ENCODE measurements at regions not wholly inside any gene's neighbourhood (a gene's known extent, or its start where the extent isn't known, plus 50 kb on each side); places are given as distances from the start of the nearest gene placed in this dataset.

- TF ChIP-seq TCF12 (IDR thresholded peaks at IDR 0.05; ENCODE audit: low read depth) (no peak), RAD21 (IDR thresholded peaks at IDR 0.05; ENCODE audit: low read depth) (no peak), CEBPB (IDR thresholded peaks at IDR 0.05) (no peak), USF1 (IDR thresholded peaks at IDR 0.05) (no peak), TEAD4 (IDR thresholded peaks at IDR 0.05) (no peak), MAX (IDR thresholded peaks at IDR 0.05) (no peak), TAF1 (IDR thresholded peaks at IDR 0.05; ENCODE audit: low read depth) (no peak), REST (IDR thresholded peaks at IDR 0.05; ENCODE audit: low read depth) (no peak), CREB1 (IDR thresholded peaks at IDR 0.05; ENCODE audit: low read depth) (no peak), YY1 (IDR thresholded peaks at IDR 0.05; ENCODE audit: low read depth) (no peak), ZBTB7A (IDR thresholded peaks at IDR 0.05; ENCODE audit: low read depth) (no peak), NFIC (IDR thresholded peaks at IDR 0.05) (no peak), EGR1 (IDR thresholded peaks at IDR 0.05) (no peak), EP300 (IDR thresholded peaks at IDR 0.05; ENCODE audit: borderline replicate concordance) (no peak), FOXM1 (IDR thresholded peaks at IDR 0.05; ENCODE audit: borderline replicate concordance, low read depth) (no peak)
These were observed 57.7 kb upstream of the LRP8 start for GRCh38 chr1:53385276-53386225.

GRCh38 chr1:53388963-53389362, 61.1 kb upstream of the LRP8 start:
- TF ChIP-seq TAF1 (IDR thresholded peaks at IDR 0.05; ENCODE audit: low read depth) (no peak), CREB1 (IDR thresholded peaks at IDR 0.05; ENCODE audit: low read depth) (no peak), NFIC (IDR thresholded peaks at IDR 0.05) (no peak), FOXM1 (IDR thresholded peaks at IDR 0.05; ENCODE audit: borderline replicate concordance, low read depth) (no peak), REST (IDR thresholded peaks at IDR 0.05; ENCODE audit: low read depth) (no peak)

- no peak for TF ChIP-seq YY1 (IDR thresholded peaks at IDR 0.05; ENCODE audit: low read depth)
- TF ChIP-seq RAD21 (IDR thresholded peaks at IDR 0.05; ENCODE audit: low read depth) = no peak
- TF ChIP-seq ZBTB7A (IDR thresholded peaks at IDR 0.05; ENCODE audit: low read depth) = no peak
These were observed 62.4 kb upstream of the LRP8 start for GRCh38 chr1:53390261-53390660.

GRCh38 chr1:53390736-53391135, 62.9 kb upstream of the LRP8 start:
- TF ChIP-seq FOXM1 (IDR thresholded peaks at IDR 0.05; ENCODE audit: borderline replicate concordance, low read depth) (no peak), YY1 (IDR thresholded peaks at IDR 0.05; ENCODE audit: low read depth) (no peak), EGR1 (IDR thresholded peaks at IDR 0.05) (no peak), TEAD4 (IDR thresholded peaks at IDR 0.05) (no peak), CREB1 (IDR thresholded peaks at IDR 0.05; ENCODE audit: low read depth) (no peak), TAF1 (IDR thresholded peaks at IDR 0.05; ENCODE audit: low read depth) (no peak), RAD21 (IDR thresholded peaks at IDR 0.05; ENCODE audit: low read depth) (no peak), CEBPB (IDR thresholded peaks at IDR 0.05) (no peak), EP300 (IDR thresholded peaks at IDR 0.05; ENCODE audit: borderline replicate concordance) (no peak), NFIC (IDR thresholded peaks at IDR 0.05) (no peak), TCF12 (IDR thresholded peaks at IDR 0.05; ENCODE audit: low read depth) (no peak), REST (IDR thresholded peaks at IDR 0.05; ENCODE audit: low read depth) (no peak), MAX (IDR thresholded peaks at IDR 0.05) (no peak), USF1 (IDR thresholded peaks at IDR 0.05) (no peak), ZBTB7A (IDR thresholded peaks at IDR 0.05; ENCODE audit: low read depth) (no peak)
